Endothelial cell of umbilical vein (primary cell): ENCODE measurements at regions not wholly inside any gene's neighbourhood (a gene's known extent, or its start where the extent isn't known, plus 50 kb on each side); places are given as distances from the start of the nearest gene placed in this dataset.

Experiments used
- BruUV-seq: library from RNA; stranded (reverse); fragments of 400-500 nt; replicated peaks from 2 replicates; lab custom pipeline; 2021; lab: Mats Ljungman, UMichigan
- CTCF ChIA-PET: fragments of 300-600, 350-600 bp; sonication (Branson Sonifier 250); formaldehyde crosslinking; loops from one replicate; lab custom pipeline; 2021; ENCODE audit warnings: antibody characterized with exemption, inconsistent platforms; lab: Charles Lee
- POLR2A ChIA-PET: fragments of 300-600, 350-600 bp; sonication (Branson Sonifier 250); formaldehyde crosslinking; loops from one replicate; lab custom pipeline; 2021; ENCODE audit warnings: antibody characterized with exemption, inconsistent platforms; lab: Charles Lee
- DNase-seq: peaks from one replicate; pipeline ENCODE4 v3.0.0-alpha.2; 2011; ENCODE audit warnings: low read depth, low spot score
- FAIRE-seq: peaks from 2 replicates; lab custom pipeline; 2011; peaks lifted over from hg19 to GRCh38; lab: Jason Lieb, UNC
- H2AFZ ChIP-seq: 2 replicates; pipeline ENCODE4 v1.6.0; 2012; ENCODE audit warnings: low read depth, low read length, control low read depth, inconsistent platforms
- H3K27ac ChIP-seq: 2 replicates; pipeline ENCODE4 v1.5.1; 2011; ENCODE audit warnings: low read depth, mild to moderate bottlenecking, control low read depth, low read length, moderate library complexity; ENCODE audit not compliant: insufficient read depth
- H3K27me3 ChIP-seq, 2 experiments: 2 replicates each; pipeline versions ENCODE4 v1.6.0 to v1.6.1; 2011; ENCODE audit warnings: low read length in 2 of 2, mixed read lengths in 1 of 2; ENCODE audit not compliant: control insufficient read depth in 2 of 2, insufficient read depth in 2 of 2
- H3K36me3 ChIP-seq, 2 experiments: 2 replicates in 1 of 2; 3 replicates in 1 of 2; pipeline ENCODE4 v1.5.1; 2011; ENCODE audit warnings: low read length in 2 of 2, mild to moderate bottlenecking in 1 of 2, moderate library complexity in 1 of 2; ENCODE audit not compliant: control insufficient read depth in 2 of 2, insufficient read depth in 2 of 2; ENCODE audit errors: extremely low read depth in 1 of 2
- H3K4me1 ChIP-seq: 3 replicates; pipeline ENCODE4 v1.5.1; 2011; ENCODE audit warnings: mild to moderate bottlenecking, low read length; ENCODE audit not compliant: control insufficient read depth, insufficient read depth; ENCODE audit errors: extremely low read depth
- H3K4me2 ChIP-seq: 2 replicates; pipeline ENCODE4 v1.6.1; 2011; ENCODE audit warnings: low read length, control low read depth, mixed read lengths; ENCODE audit not compliant: insufficient read depth
- H3K4me3 ChIP-seq, 3 experiments: fragments of 200-600 bp in 1 of 3; sonication (generic), shearing (Covaris generic) in 1 of 3; replicated peaks in 1 of 3; 2 replicates each; pipeline ENCODE4 v1.5.1; 2011 to 2016; ENCODE audit warnings: control low read depth in 3 of 3, low read length in 3 of 3, mild to moderate bottlenecking in 2 of 3, inconsistent platforms in 1 of 3, low read depth in 1 of 3, moderate library complexity in 1 of 3; ENCODE audit not compliant: insufficient read depth in 1 of 3
- H3K79me2 ChIP-seq: 2 replicates; pipeline ENCODE4 v1.6.0; 2012; ENCODE audit warnings: low read length, inconsistent platforms; ENCODE audit not compliant: control insufficient read depth, insufficient read depth
- H3K9ac ChIP-seq: replicated peaks from 2 replicates; pipeline ENCODE3; 2011; ENCODE audit warnings: low read length, control low read depth; ENCODE audit not compliant: insufficient read depth; ENCODE audit errors: extremely low read depth
- H3K9me1 ChIP-seq: replicated peaks from 3 replicates; pipeline ENCODE4 v1.6.0; 2011; ENCODE audit warnings: mild to moderate bottlenecking, low read length; ENCODE audit not compliant: control insufficient read depth, insufficient read depth; ENCODE audit errors: extremely low read depth
- H3K9me3 ChIP-seq: replicated peaks from 2 replicates; pipeline ENCODE4 v1.5.1; 2012; ENCODE audit warnings: low read length, inconsistent platforms; ENCODE audit not compliant: control insufficient read depth, insufficient read depth
- H4K20me1 ChIP-seq: replicated peaks from 2 replicates; pipeline ENCODE3; 2011; ENCODE audit warnings: mild to moderate bottlenecking, low read length; ENCODE audit not compliant: control insufficient read depth, insufficient read depth; ENCODE audit errors: extremely low read depth
- CTCF ChIP-seq, 2 donors: IDR thresholded peaks; 1 replicate in 1 of 2; 2 replicates in 1 of 2; pipeline ENCODE4 v1.5.1; 2011; ENCODE audit warnings: low read length in 2 of 2, mild to moderate bottlenecking in 2 of 2, moderate library complexity in 2 of 2, control low read depth in 1 of 2, inconsistent platforms in 1 of 2, low read depth in 1 of 2; ENCODE audit not compliant: insufficient read depth in 1 of 2; ENCODE audit errors: extremely low read depth in 1 of 2
- EZH2 ChIP-seq: IDR thresholded peaks from 2 replicates; pipeline ENCODE4 v1.6.1; 2012; ENCODE audit warnings: borderline replicate concordance, low read depth, mild to moderate bottlenecking, moderate library complexity, low read length, inconsistent platforms; ENCODE audit not compliant: severe bottlenecking
- FOS ChIP-seq: IDR thresholded peaks from 2 replicates; pipeline ENCODE4 v1.6.1; 2011; ENCODE audit warnings: mild to moderate bottlenecking, low read length, moderate library complexity, borderline replicate concordance; ENCODE audit not compliant: insufficient read depth
- GATA2 ChIP-seq: IDR thresholded peaks from 2 replicates; pipeline ENCODE4 v1.7.0; 2011; ENCODE audit warnings: low read depth, mild to moderate bottlenecking, moderate library complexity, mixed read lengths, low read length; ENCODE audit not compliant: insufficient read length, insufficient read depth
- MAX ChIP-seq: IDR thresholded peaks from 2 replicates; pipeline ENCODE4 v1.6.1; 2011; ENCODE audit not compliant: insufficient read depth, insufficient read length
- POLR2A ChIP-seq: IDR thresholded peaks from 2 replicates; pipeline ENCODE4 v1.6.1; 2012; ENCODE audit warnings: low read depth, mild to moderate bottlenecking, control low read depth, low read length
- POLR2AphosphoS5 ChIP-seq: IDR thresholded peaks from 2 replicates; pipeline ENCODE4 v1.6.1; 2012; ENCODE audit warnings: low read depth, mild to moderate bottlenecking, control low read depth, low read length, moderate library complexity; ENCODE audit not compliant: insufficient read depth
- dilution Hi-C: fragments of 300-500 bp; cut with MboI; formaldehyde crosslinking; loops from one replicate; pipeline ENCODE4 v1.15.0; 2019; ENCODE audit warnings: low sequenced_read_pairs; ENCODE audit not compliant: extremely low pct_ligation_motif_present
- intact Hi-C: fragments of 100-400 bp; cut with micrococcal nuclease; formaldehyde crosslinking; loops from one replicate; pipeline ENCODE4 v1.10.0; 2022

GRCh38 chr17:27386206-27387075 is 69.8 kb upstream of the KSR1 start:
- ChIA-PET POLR2A (no interaction called here), CTCF (interaction anchor here (2.2 kb wide), 1 partner anchor 45 kb away, joined by 9 read pairs; no protein-coding TSS in a partner anchor)
- BruUV-seq = no TSS peak

More at GRCh38 chr17:27386206-27387075, 69.8 kb upstream of the KSR1 start:
- dilution Hi-C loops = no loop called here
- Histone ChIP-seq H3K4me3 (no peak overlapping the region), H2AFZ (no peak overlapping the region), H4K20me1 (no peaks in the 10 kb centered on the region), H3K9me1 (no peaks in the 10 kb centered on the region), H3K36me3 (no peaks in the 10 kb centered on the region), H3K9ac (no peak overlapping the region), H3K4me1 (peaks cover 26% of the 10 kb centered on the region), H3K79me2 (no peaks in the 10 kb centered on the region), H3K27me3 (no peaks in the 10 kb centered on the region), H3K4me2 (no peak overlapping the region), H3K27ac (no peak overlapping the region), H3K9me3 (no peaks in the 10 kb centered on the region)
- TF ChIP-seq FOS (no peak), EZH2 (no peak), POLR2AphosphoS5 (no peak), GATA2 (no peak), POLR2A (no peak), CTCF (IDR thresholded peaks at IDR 0.05; ENCODE audit: extremely low read depth in 1 of 2, insufficient read depth in 1 of 2, low read depth in 1 of 2, low read length in 2 of 2) (no peak), MAX (no peak)
- intact Hi-C loops = no loop called here
- no peak for DNase-seq
- FAIRE-seq = no peak
